Cardiac muscle cell (in vitro differentiated cells and primary cell): ENCODE measurements at regions not wholly inside any gene's neighbourhood (a gene's known extent, or its start where the extent isn't known, plus 50 kb on each side); places are given as distances from the start of the nearest gene placed in this dataset.

ENCODE experiments used
- DNase-seq, 2 donors: peaks; one replicate each; pipeline versions ENCODE4 v3.0.0 to v3.0.0-alpha.2; 2010 to 2017; ENCODE audit warnings: low read depth in 1 of 2, low spot score in 1 of 2
- H3K27ac ChIP-seq: fragments of 200-600 bp; sonication (generic); 2 replicates; pipeline ENCODE4 v1.5.1; 2016
- H3K27me3 ChIP-seq: fragments of 200-600 bp; sonication (generic); 2 replicates; pipeline ENCODE4 v1.6.0; 2016; ENCODE audit warnings: control low read depth
- H3K36me3 ChIP-seq: fragments of 200-600 bp; sonication (generic); 2 replicates; pipeline ENCODE4 v1.5.1; 2016; ENCODE audit warnings: control low read depth
- H3K4me1 ChIP-seq: fragments of 200-600 bp; sonication (generic); 2 replicates; pipeline ENCODE4 v1.8.1; 2017; ENCODE audit warnings: low read depth, mild to moderate bottlenecking, mixed run types
- H3K4me3 ChIP-seq: fragments of 200-600 bp; sonication (generic); 2 replicates; pipeline ENCODE4 v1.5.1; 2016; ENCODE audit warnings: mild to moderate bottlenecking
- H3K9me3 ChIP-seq: fragments of 200-600 bp; sonication (generic); 2 replicates; pipeline ENCODE4 v1.5.1; 2017; ENCODE audit warnings: low read depth, mild to moderate bottlenecking, control low read depth
- CTCF ChIP-seq: IDR thresholded peaks from 2 replicates; pipeline ENCODE4 v1.5.1; 2012; ENCODE audit warnings: low read depth, mild to moderate bottlenecking, low read length

DNA sequence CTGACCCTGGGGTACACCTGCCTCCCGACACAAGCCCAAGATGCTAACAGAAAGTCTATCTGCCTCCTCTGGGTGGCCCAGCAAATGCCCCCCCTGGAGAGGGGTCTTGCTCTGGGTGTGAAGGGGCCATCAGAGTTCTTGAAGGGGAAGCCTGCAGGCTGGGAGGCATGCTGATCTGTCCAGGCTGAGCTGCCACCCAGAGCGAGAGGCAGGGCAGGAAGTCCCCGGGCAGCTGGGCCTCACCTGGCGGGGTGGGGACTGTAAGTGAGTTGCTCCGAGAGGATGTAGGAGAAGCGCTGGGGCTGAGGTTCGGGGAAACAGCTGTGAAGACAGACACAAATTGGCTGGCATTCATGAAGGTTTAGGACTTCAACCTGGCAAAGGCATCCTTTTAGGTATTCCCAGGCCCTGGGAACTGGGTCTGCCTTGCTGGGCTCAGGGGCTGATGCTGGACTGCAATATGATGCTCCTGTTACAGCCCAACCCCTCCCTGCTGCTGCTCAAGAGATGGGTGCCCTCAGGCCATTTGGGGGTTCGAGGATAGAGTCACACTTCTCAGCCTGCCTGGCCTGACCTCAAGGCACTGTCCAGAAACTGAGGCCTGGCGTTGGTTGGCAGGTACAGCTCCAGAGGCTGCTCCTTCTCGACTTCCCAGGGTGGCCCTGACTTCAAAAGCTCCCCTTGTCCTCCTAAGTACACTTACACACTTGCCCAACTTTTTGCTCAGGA, 60.2 kb upstream of the LYVE1 start:
- Histone ChIP-seq H3K4me3 (no peak overlapping the region), H3K27me3 (no peaks in the 10 kb centered on the region), H3K27ac (no peak overlapping the region), H3K4me1 (no peaks in the 10 kb centered on the region), H3K36me3 (no peaks in the 10 kb centered on the region), H3K9me3 (no peaks in the 10 kb centered on the region)
- no peak for TF ChIP-seq CTCF
- DNase-seq: no peak

DNA sequence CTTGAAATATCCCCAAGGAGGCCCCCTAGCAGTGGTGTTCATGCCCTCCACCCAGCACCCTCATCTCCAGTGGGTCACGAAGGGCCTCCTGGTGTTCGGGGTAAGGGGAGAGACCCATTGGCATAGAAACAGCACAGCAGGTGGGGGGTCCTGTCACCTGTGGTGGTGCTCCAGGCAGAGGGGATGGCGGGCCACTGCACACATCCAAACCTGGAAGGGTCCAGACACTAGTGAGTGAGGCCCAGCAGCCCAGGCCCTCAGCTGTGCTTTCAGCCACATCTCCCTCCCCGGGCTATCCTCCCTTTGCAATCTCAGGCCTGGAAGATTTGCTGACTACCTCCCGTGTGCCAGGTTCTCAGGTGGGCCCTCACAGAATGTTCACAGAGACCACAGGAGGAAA, 59.4 kb upstream of the LYVE1 start:
- H3K9me3 ChIP-seq: no peaks in the 10 kb centered on the region
- H3K4me3 ChIP-seq: no peak overlapping the region
- no peaks in the 10 kb centered on the region for H3K27me3 ChIP-seq
- no peak overlapping the region for H3K27ac ChIP-seq
- no peaks in the 10 kb centered on the region for H3K36me3 ChIP-seq
- no peak for DNase-seq
- no peaks in the 10 kb centered on the region for H3K4me1 ChIP-seq
- no peak for TF ChIP-seq CTCF

DNA sequence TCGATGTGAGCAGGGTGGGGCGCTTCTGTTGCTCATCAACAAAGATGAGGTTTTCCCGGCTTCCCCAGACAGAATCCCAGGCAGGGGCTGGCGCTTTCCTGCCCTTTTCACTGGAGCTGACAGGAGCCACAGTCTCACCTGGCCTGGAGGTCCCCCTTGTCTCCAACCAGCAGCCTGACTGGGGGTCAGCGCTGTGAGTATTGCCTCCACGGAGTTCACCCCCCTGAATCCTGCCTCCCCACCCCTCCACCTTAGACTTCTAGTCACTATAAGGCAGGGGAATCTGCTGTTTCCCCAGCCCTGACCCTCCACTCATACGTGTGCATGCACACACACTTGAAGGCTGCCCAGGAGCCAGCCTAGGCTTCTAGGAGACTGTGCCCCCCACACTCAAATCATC, 58.8 kb upstream of the LYVE1 start:
- no peak for TF ChIP-seq CTCF
- H3K9me3 ChIP-seq: no peaks in the 10 kb centered on the region
- H3K36me3 ChIP-seq: no peaks in the 10 kb centered on the region
- H3K27ac ChIP-seq: no peak overlapping the region
- DNase-seq: no peak
- H3K27me3 ChIP-seq: no peaks in the 10 kb centered on the region
- H3K4me3 ChIP-seq: no peak overlapping the region
- H3K4me1 ChIP-seq: no peaks in the 10 kb centered on the region

DNA sequence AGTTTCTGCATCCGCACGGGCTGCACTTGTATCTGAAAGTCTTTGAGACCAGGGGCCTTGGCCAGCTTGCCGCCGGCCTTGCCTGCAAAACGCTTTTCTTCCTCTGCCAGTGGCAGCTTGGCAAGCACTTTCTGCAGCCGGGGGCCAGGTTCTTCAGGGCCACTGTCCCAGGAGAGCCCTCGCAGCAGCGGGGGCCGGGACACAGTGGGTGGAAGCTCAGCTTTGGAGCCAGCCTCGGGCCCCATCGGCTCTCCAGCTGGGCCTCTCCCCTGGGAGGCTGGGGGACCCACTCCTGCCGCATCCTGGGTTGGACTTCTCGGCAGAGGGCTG, 57.5 kb upstream of the LYVE1 start:
- DNase-seq: no peak
- no peak for TF ChIP-seq CTCF

GRCh38 chr11:10625281-10625981, 57.0 kb upstream of the LYVE1 start:
- no peaks in the 10 kb centered on the region for H3K4me1 ChIP-seq
- H3K9me3 ChIP-seq: no peaks in the 10 kb centered on the region
- H3K36me3 ChIP-seq: no peaks in the 10 kb centered on the region
- no peak overlapping the region for H3K4me3 ChIP-seq
- no peaks in the 10 kb centered on the region for H3K27me3 ChIP-seq
- no peak overlapping the region for H3K27ac ChIP-seq
- DNase-seq: no peak
- no peak for TF ChIP-seq CTCF

More for the DNA sequence above, 57.5 kb upstream of the LYVE1 start:
- Histone ChIP-seq H3K9me3 (no peaks in the 10 kb centered on the region), H3K4me3 (no peak overlapping the region), H3K27me3 (no peaks in the 10 kb centered on the region), H3K36me3 (no peaks in the 10 kb centered on the region), H3K4me1 (no peaks in the 10 kb centered on the region), H3K27ac (no peak overlapping the region)
